Left ventricle myocardium inferior (tissue), 1 donor: ENCODE measurements at regions not wholly inside any gene's neighbourhood (a gene's known extent, or its start where the extent isn't known, plus 50 kb on each side); places are given as distances from the start of the nearest gene placed in this dataset.

Experiments
- DNase-seq: peaks from one replicate; pipeline ENCODE4 v3.0.0-alpha.2; 2020
- H3K27ac ChIP-seq: fragments of 200-600 bp; replicated peaks from 2 replicates; pipeline ENCODE4 v1.8.0; 2021
- H3K27me3 ChIP-seq: fragments of 200-600 bp; 2 replicates; pipeline ENCODE4 v1.8.0; 2021; ENCODE audit warnings: low read depth
- H3K36me3 ChIP-seq: fragments of 200-600 bp; 2 replicates; pipeline ENCODE4 v1.8.0; 2021
- H3K4me1 ChIP-seq: fragments of 200-600 bp; 2 replicates; pipeline ENCODE4 v1.8.0; 2021
- H3K4me3 ChIP-seq: fragments of 200-600 bp; 2 replicates; pipeline ENCODE4 v1.8.0; 2021; ENCODE audit warnings: mild to moderate bottlenecking, moderate library complexity
- H3K9me3 ChIP-seq: fragments of 200-600 bp; replicated peaks from 2 replicates; pipeline ENCODE4 v1.8.0; 2021
- intact Hi-C: fragments of 100-400 bp; cut with micrococcal nuclease; formaldehyde crosslinking; loops from one replicate; pipeline ENCODE4 v1.11.0; 2022
- TF ChIP-seq, protein P1 (sequence below): fragments of 200-600 bp; IDR thresholded peaks from 2 replicates; pipeline ENCODE4 v1.8.0; 2021; ENCODE audit warnings: antibody characterized with exemption, mild to moderate bottlenecking, borderline replicate concordance
- donor health status: DM: no; HTN: yes; CAD: no; lungs with severe emphysema.

DNA sequence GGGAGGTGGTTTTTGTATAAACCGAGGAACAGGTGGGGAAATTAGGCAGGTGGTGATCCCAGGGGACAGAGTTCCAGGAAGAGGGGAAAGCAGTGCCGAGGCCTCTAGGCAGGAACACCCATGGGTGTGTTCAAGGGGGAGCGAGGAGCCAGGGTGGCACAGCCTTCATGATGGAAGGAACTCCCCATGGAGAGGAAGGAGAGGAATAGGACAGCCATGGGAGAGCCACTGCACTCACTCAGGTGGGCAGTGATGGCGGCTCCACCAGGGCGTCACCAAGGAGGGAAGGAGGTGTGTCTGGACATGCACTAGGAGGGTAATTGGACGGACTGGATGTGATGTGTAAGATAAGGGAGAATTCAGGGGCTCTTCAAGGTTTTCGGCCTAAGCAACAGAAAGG lies 98.2 kb downstream of the THBS2 start:
- Histone ChIP-seq H3K27me3 (peaks cover 21% of the 10 kb centered on the region), H3K4me3 (no peak overlapping the region), H3K27ac (no peak overlapping the region), H3K36me3 (no peaks in the 10 kb centered on the region), H3K9me3 (peaks cover 7% of the 10 kb centered on the region), H3K4me1 (peaks cover 19% of the 10 kb centered on the region)
- intact Hi-C loops, result no loop called here
- TF ChIP-seq, protein P1, sequence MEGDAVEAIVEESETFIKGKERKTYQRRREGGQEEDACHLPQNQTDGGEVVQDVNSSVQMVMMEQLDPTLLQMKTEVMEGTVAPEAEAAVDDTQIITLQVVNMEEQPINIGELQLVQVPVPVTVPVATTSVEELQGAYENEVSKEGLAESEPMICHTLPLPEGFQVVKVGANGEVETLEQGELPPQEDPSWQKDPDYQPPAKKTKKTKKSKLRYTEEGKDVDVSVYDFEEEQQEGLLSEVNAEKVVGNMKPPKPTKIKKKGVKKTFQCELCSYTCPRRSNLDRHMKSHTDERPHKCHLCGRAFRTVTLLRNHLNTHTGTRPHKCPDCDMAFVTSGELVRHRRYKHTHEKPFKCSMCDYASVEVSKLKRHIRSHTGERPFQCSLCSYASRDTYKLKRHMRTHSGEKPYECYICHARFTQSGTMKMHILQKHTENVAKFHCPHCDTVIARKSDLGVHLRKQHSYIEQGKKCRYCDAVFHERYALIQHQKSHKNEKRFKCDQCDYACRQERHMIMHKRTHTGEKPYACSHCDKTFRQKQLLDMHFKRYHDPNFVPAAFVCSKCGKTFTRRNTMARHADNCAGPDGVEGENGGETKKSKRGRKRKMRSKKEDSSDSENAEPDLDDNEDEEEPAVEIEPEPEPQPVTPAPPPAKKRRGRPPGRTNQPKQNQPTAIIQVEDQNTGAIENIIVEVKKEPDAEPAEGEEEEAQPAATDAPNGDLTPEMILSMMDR, result no peak
- DNase-seq, result no peak

DNA sequence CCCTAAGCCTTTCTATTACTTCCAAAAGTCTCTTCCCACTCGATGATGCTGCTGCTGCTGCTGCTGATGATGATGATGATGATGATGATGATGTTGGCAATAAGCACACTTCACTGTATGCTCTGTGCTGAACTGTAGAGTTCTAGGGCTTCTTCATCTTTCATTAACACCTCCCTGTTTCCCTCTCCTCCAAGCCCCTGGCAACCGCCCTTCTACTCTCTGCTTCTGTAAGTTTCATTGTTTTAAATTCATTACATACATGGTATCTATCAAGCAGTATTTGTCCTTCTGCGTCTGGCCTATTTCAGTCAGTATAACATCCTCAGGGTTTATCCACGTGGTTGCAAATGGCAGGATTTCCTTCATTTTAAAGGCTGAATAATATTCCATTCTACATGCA lies 100.2 kb downstream of the THBS2 start:
- Histone ChIP-seq H3K27ac (no peak overlapping the region), H3K9me3 (peaks cover 20% of the 10 kb centered on the region), H3K27me3 (peaks cover 11% of the 10 kb centered on the region), H3K36me3 (no peaks in the 10 kb centered on the region), H3K4me1 (peaks cover 13% of the 10 kb centered on the region), H3K4me3 (no peak overlapping the region)
- DNase-seq, result no peak
- TF ChIP-seq, protein P1, result no peak
- intact Hi-C loops, result no loop called here

DNA sequence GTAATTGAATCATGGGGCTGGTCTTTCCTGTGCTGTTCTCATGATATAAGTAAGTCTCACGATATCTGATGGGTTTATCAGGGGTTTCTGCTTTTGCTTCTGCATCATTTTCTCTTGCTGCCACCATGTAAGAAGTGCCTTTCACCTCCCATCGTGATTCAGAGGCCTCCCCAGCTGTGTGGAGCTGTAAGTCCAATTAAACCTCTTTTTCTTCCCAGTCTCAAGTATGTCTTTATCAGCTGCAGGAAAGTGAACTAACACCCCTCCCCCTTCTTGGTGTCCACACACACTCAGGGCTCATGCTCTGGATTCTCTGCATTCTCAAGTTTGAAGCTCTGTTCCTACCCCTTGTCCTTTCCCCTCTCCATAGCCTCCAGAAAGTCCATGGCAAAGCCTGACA lies 107.1 kb downstream of the THBS2 start:
- Histone ChIP-seq H3K27me3 (peaks cover 7% of the 10 kb centered on the region), H3K36me3 (no peaks in the 10 kb centered on the region), H3K9me3 (peaks cover 20% of the 10 kb centered on the region), H3K4me1 (peaks cover 14% of the 10 kb centered on the region), H3K4me3 (no peak overlapping the region), H3K27ac (peak overlapping the region; percentile 26)
- intact Hi-C loops, result no loop called here
- TF ChIP-seq, protein P1, result no peak
- no peak for DNase-seq

DNA sequence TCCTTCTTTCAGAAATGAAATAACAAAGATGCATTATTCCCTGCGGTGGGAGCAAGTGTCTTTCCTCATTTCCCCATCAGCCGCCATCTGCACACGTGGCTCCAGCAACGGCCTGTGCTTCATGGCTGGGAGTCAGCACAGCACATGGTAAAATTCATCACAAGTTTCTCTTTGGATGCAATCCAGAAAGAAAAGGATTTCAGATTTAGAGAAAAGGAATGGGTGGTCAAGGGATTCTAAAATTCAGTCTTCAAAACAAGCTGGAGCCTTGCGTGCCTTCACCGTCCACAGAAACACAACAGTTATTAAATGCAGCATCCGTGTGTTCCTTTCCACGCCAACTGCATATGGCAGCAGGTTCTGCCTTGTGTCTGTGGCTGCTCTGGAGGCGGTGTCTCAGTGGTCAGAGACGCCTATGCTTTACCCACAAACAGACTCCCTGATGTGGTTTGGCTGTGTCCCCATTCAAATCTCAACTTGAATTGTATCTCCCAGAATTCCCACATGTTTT lies 107.6 kb downstream of the THBS2 start:
- Histone ChIP-seq H3K4me3 (no peak overlapping the region), H3K4me1 (peaks cover 18% of the 10 kb centered on the region), H3K36me3 (no peaks in the 10 kb centered on the region), H3K27ac (peak overlapping the region; percentile 26), H3K27me3 (peaks cover 7% of the 10 kb centered on the region), H3K9me3 (peaks cover 19% of the 10 kb centered on the region)
- intact Hi-C loops, result no loop called here
- no peak for DNase-seq
- TF ChIP-seq, protein P1, result no peak

DNA sequence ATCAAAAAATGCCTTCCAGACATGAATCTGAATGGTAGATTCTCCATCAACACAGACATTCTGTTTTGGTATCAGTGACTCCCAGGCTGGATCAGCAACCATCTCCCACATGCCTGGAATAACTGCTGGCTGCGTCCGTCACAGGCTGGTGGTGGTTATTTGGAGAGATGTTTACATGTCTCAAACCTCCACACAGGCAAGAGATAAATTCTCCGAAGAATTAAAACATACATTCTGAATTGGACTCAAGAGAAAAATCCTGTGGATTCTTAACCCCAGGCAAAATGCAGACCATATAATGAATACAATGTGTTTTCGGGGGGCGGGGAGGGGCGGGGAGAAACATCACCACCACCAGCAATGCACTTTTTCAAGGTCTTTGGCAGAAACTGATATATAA lies 108.2 kb downstream of the THBS2 start:
- Histone ChIP-seq H3K9me3 (peaks cover 14% of the 10 kb centered on the region), H3K27ac (peak overlapping the region; percentile 26), H3K27me3 (peaks cover 7% of the 10 kb centered on the region), H3K4me1 (peaks cover 19% of the 10 kb centered on the region), H3K36me3 (no peaks in the 10 kb centered on the region), H3K4me3 (no peak overlapping the region)
- TF ChIP-seq, protein P1, result no peak
- DNase-seq, result no peak
- intact Hi-C loops, result no loop called here
